HG03571 (cell line): ENCODE measurements at regions not wholly inside any gene's neighbourhood (a gene's known extent, or its start where the extent isn't known, plus 50 kb on each side); places are given as distances from the start of the nearest gene placed in this dataset.

Experiments
- ATAC-seq: cut with Tn5 transposase; IDR thresholded peaks from one replicate; pipeline ENCODE4 v1.9.1; 2021; ENCODE audit not compliant: unreplicated experiment

DNA sequence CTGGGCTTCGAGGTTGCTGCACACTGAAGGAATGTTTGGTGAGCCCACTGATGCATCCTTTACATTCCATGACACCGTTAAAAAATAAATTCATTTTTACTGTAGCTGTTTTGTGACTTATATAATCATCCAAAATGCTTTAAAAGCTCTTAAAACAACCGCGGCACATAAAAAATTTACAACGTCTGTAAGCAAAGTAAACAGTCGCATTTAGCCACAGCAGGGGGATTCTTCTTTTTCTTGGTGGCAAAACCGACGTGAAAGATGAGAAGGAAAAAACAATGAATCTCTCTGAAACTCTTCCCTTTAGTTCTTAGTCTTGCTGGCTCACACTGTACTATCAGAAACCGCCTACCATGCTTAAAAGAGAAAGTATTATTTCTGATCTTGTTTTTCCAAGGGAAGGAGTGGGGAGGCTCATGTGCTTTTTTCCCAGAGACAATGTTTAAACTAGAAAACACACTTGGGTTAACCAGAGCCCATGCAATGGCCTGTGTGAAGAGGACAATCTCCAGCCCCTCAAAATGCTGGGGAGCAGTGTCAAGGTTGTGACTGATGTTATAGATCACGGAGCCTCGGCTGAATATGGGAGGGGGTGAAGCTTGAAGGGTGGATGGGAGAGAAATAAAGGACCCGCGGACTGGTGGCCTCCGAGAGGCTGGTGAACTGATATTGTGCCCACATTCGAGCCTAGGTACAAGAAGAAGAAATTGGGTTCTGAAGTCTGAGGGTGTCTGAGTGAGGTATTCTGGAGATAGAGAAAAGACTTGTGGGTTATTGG lies 91.1 kb downstream of the IRF8 start:
- no peak for ATAC-seq

DNA sequence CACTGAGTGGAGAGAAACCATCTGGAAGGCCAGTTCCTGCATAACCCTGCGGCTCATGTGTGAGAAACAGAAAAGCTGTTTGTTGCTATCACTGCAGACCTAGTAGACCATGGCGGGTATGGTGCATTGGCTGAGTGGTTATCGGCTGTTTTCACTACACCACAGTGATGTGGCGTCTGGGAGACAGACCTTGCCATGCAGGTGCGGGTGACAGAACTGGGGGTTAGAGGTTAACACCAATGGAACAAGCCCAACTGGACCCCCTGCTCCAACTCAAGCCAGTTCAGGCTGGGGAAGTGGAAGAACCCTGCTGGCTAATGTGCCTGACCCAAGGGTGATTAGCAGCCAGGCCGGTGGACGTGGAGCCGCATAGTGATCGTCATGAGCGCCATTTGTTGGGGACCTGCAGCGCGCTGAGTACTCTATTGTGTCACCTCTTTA lies 91.9 kb downstream of the IRF8 start:
- no peak for ATAC-seq

DNA sequence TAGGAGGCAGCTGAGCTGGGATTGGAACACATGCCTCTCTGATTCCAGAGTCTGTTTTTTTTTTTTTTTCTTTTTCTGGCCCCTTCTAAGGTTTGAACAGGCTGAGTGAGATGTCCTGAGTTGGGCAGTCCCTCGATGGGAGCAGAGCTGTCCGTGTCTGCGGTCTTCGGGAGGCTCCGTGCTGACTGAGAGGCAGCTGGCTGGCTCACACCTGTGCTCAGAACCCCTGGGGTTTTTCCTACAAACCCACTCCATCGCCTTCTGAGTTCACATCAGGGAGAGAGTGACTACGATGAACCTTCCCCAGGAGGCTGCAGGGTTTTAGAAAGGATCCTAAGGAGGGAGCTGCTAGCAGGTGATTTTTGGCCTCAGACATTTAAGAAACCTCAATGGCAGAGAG lies 92.5 kb downstream of the IRF8 start:
- no peak for ATAC-seq

DNA sequence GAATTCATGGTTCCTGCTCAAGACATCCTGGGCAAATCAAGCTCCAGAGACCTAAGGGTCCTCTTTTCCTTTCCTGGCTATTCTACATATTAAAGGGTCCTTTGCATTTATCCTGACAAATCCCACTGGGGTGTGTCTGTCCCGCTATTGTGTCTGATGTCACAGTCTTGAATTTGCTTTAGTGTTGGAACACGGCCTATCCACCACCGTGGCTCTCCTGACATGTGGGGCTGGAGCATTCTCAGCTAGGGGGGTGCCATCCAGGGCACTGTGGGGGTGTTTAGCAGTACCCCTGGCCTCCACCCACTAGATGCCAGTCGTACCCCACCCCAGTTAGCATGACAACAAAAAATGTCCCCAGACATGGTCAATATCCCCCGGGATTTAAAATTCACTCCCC lies 92.9 kb downstream of the IRF8 start:
- no peak for ATAC-seq

DNA sequence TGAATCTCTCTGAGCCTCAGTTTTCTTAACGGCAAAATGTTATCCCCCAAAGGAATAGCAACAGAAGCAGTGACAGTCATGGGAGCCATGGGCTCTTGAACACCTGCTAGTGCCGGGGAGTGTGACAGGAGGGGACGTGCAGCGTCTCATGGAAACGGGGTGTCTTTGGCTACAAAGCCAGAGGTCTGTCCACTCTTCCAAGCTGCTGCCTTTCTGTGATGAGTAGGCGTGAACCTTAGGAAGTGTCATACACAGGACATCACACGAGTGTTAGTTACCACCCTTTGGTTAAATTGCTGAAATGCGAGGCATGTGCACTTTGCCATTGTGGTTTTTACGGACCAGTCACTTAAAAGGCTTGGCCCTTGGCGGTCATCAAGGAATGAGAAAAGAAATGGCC lies 93.4 kb downstream of the IRF8 start:
- no peak for ATAC-seq

DNA sequence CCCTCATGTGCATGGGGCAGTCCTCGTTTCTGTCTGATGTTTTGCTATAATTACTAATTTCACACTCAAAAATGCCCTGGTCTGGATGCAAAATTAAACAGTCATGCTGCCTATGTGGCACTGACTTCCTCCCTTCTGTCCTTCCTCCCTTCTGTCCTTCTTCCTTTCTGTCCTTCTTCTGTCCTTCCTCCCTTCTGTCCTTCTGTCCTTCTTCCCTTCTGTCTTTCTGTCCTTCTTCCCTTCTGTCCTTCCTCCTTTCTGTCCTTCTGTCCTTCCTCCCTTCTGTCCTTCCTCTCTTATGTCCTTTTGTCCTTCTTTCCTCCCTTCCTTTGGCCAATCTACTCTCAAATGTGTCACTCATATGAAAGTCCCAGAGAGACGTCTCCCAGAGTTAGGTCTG lies 93.8 kb downstream of the IRF8 start:
- no peak for ATAC-seq

DNA sequence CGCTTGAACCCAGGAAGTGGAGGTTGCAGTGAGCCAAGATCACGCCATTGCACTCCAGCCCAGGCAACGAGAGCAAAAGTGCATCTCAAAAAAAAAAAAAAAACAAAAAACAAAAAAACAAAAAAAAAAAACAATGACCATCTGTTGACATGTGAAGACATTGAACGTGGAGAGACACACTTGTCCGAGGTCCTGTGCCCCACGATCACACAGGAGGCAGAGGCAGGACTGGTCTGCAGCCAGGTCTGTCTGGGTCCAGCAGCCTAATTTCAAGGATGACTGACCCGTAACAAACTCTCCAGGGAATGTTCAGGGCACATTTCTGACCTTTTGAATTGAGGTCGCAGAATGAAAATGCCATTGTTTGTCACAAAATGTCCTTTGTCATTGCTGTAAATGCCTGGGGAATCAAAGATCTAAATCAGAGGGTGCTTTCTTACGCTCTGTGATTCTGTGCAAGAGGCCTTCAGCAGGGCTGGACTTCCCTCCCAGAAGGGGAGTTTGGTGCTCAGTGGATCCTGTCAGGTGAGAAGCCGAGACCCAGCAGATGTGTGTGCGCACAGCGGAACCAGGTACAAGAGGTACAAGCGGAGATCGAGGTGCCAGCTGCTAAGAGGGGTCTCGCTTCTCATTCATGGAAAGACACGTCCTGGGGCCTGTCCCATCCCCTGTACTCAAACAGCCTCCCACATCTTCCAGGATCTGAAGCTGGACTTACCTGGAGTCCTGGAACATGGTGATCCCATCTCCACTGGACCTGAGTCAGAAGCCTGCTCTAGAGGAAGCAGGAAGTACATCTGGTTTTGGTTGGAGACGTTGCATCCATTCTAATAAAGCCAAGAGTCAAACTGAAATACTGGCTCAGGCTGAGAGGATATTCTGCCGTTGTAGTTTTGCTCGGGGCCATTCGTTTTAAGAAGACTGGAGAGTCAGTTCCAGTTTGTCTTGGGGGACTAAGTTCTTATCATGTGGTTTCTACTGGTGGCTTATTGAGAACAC lies 95.8 kb downstream of the IRF8 start:
- no peak for ATAC-seq

DNA sequence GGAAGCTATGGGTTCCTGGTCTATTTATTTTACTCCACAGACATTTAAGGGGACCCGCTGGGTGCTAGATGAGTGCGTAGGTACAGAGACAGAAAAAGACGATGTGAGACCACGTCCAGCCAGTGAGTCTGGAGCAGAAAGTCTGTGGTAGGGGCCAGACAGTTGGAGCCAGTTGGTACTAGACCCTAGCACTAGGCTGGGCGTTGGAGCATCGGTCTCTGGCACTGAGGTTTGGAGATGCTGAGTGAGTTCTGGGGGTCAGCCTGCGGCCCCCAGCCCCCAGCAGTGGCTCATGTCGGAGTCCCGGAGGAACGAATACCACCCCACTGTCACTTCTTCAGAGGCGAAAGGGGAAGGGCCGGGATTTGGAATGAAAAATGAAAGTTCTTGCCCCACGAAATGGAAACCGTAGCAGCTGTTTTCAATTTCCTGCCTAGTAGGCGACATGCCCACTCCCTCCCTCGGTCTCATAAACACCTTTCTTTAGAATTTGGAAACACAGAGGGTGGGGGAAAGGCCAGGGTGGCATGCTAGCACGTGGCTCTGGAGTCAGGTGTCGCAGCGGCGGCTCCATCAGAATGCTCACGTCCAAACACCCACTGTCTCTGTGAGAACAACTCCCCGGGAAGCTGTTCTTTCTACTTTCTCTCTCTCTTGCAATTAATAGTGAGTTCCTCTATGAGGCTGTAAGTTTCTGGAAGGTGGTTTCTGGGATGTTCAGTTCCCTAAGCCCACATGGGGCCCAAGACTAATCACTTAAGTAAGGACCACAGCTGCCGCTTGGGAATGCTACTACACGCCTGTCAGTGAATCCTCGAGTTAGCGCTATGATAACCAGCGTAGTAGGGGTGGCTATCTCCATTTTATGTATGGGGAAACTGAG lies 96.8 kb downstream of the IRF8 start:
- no peak for ATAC-seq

DNA sequence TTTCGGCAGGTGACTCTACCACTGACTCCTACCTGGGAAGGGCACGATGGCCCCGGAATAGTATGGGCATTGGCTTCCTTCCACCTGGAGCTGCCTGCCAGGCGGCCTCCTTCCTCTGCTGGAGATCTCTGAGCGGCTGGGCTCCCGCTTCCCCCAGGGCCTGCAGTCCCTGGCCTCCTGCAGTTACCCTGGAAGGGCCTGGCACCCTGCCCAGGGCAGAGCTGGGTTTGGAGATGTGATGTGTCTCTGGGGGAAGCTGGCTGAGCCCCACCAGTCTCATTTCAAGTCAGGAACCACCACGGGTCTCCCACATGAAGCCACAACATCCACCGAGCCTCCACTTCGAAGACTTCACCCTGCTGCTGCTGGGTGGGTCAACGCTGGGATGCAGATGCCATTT lies 97.9 kb downstream of the IRF8 start:
- no peak for ATAC-seq

DNA sequence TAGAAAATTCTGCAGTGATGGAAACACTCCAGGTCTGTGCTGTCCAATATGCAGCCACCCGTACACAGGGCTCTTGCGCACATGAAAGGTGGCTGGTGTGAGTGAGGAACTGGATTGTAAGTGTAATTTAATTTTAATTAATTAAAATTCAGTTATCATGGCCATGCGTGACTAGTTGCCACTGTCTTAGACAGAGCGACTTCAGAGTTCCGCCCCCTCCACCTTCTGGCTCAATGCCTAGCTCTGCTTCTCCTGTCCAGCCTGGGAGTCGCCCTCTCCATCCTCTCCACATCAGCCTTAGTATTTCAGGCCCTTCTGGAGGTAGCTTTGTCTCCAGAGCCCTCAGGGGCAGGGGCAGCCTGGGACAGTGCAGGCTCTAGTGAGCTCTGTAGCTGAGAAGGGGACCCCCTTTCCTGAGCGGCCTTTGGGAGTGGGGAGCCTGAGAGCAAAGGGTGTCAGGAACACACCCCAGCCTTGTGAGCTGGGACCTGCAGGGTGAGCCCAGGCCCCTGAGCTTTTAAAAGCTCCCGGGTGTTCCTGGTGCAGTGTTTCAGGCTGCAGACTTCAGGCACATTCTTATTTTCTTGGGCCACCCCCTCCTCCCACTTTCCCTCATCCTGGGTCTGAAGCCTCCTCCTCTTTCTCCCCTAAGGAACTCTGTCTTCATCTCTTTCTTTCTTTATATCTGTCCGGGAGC lies 99.4 kb downstream of the IRF8 start:
- ATAC-seq: no peak

DNA sequence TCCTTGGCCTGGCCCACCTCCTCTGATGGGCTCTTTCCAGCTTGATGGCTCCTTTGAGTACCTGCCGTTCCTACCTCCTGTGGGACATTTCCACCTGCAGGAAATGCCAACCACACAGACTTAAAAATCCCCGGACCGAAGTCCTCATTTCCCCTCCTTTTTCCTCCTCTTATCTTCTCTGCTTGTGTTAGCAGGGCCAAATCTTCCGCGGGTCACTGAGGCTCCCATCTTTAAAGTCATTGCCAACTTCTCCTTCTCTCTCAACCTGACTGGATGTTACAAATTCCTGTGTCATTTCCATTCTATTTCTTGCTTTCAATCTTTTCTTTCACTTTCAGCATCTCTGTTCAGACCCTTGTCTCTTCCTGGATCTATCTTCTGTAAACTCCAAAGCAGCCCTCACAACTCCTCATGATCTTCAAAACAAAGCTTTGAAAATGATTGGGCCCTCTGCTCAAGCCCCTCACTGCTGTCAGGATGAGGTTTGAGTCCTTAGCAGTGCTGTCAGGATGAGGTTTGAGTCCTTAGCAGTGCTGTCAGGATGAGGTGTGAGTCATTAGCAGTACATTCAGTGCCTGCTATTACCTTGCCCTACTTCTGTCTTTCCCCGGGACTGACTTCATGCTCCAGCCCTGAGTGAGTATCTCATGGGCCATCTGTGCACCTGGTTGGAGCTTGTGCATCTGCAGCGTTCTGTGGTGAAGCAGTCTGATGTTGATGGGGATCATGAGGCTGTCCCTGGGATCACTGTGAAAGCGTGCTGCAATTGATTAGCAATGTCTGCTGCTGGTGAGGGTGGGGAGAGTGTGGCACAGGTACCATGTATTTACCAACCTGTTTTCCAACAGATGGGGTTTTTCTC lies 100.1 kb downstream of the IRF8 start:
- no peak for ATAC-seq

DNA sequence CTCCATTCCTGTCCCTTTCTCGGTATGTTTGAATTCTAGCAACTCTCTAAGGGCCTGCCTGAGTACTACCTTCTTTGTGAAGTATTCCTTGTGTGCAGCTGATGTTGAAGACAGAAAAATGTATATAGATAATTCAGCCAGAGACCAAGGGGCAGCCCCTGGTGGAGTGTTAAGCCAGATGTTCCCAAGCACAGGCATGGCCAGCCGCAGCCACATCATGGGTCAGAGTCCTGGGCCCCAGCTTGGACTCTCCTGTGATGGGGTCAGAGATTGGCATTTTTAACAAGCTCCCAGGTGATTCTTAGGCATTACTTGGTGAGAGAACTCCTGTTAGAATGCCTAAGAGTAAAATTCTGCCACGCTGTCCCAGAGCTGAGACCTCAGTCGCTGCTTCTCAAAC lies 100.8 kb downstream of the IRF8 start:
- ATAC-seq: no peak

DNA sequence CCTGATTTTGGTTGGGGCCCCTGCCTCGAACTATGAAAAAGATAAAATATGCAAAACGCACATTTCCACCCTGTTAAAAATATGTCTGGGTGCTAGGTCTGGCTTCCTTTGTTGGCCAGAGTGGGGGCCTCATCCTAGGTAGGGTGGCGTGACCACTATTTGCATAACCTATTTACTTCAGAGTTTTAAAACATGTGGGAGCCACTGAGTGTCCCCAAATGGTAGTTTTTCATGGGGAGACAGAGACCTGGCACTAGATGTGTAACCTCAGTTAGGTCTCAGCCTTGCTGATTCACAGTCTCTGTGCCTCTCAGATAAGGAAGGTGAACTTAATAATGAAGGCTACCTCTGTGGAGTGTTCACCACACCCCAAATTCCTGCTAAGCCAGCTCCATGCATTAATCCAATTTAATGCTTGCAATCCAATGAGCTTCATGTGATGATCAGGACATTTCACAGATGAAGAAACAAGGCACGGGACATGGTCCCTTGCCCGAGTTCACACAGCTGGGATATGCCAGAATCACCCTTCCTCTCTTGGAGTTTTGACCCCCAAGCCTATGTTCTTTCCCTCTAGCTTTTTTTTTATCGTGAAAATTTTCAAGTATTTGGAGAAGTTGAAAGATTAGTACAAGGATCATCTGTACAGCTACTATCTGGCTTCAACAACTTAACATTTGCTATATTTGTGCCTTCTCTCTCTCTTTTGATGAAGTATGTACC lies 103.4 kb downstream of the IRF8 start:
- peak; percentile 69 for ATAC-seq

DNA sequence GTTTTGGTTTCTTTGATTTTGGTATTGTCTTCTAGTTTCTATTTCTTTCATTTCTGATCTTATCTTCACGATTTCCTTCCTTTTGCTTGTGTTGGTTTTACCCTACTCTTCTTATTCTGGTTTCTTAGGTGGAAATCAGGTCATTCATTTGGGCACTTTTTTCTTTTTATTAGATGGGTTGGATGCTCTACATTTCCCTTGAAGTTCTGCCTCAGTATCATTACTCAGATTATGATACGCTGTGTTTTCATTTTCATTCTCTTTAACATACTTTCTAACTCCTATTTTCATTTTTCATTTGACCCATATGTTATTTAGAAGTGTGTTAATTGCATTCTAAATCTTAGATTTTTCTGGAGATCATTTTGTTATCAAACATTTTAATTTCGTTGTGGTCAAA lies 108.6 kb downstream of the IRF8 start:
- ATAC-seq: no peak

DNA sequence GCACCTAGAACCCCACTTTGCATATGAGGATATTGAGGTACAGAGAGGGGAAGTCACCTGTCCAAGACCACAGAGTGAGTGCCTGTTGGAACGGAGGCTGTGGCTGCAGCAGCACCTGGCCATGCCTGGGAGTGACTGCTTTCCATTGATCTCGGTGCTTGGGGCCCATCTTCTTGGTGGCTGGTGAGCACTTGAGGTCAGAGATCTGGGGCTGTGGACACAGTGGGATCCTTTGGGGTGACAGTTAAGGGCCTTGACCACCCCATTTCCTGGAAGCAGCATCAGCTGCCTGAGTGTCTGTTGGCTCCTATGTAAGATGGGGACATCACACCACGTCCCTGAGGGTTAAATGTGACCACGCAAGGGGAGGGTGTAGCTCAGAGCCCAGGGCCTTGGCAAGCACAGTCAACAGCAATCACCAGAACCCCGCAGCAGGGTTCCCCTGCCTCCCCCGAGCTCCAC lies 111.7 kb downstream of the IRF8 start:
- no peak for ATAC-seq

DNA sequence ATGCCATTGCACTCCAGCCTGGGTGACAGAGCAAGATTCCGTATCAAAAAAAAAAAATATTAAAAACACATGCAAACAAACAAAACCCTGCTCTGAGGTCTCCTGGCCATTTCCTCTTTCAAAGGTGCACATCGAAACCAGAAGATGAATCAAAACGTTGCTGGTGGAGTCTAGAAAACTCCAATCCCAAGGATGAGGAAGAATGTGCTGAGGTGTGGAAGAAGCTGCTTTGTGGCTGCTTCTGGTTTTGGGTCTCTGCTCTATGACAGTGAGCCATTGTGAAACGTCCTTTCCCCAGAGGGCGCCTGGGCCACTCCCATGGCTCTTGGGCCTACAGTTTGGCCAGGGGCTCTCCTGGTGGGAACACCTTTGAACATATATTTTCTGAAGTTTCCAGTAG lies 112.6 kb downstream of the IRF8 start:
- no peak for ATAC-seq

DNA sequence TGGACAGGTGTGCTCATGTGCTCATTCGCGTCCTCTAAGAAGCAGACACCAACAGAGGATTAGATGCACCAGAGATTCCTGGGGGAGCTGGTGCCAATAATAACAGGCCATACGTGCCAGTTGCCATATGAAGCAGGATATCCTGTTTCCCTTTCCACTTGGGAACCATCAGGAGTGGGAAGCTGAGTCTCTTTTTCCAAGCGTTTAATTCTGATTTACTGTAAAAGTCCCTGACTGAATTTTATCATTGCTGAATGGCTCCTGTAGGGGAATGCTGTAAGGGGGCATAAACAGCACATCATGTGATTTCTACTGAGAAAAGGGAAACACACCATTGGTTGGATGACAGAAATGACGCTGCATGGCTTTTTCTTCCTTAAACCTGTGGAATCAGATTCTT lies 113.3 kb downstream of the IRF8 start:
- no peak for ATAC-seq

DNA sequence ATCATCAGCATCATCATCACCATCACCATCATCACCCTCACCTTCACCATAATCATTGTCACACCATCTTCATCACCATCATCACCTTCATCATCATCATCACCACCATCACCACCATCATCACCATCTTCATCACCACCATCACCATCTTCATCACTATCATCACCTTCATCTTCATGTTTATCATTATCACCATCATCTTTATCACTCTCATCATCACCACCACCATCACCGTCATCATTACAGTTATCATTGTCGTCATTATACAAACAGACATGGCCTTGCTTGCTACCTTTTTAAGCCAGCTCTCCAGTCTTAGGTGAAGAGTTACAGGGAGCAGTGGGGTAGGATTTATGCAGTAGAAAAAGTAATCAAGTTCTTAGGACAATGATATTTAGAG lies 114.9 kb downstream of the IRF8 start:
- no peak for ATAC-seq

DNA sequence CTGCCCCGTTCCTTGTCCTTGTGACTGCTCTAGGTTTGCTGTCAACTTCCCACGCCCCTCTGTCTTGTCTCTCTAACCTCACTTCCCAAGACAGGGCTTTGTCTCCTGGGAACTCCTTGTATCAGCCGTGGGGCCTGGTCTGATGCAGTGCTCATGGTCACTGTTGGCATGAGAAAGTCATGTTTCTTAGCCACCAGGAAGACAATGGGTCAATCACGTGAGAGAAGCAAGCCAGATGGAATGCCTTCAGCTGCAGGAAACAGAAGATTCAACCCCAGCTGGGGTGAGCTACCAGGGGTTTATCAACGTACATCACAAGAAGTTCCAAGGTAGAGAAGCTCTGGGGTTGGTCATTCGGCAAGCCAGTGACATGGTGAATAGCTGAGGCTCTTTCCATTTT lies 116.6 kb downstream of the IRF8 start:
- no peak for ATAC-seq
